Left kidney (tissue), 1 donor: ENCODE measurements at regions not wholly inside any gene's neighbourhood (a gene's known extent, or its start where the extent isn't known, plus 50 kb on each side); places are given as distances from the start of the nearest gene placed in this dataset.

Experiments used
- DNase-seq: peaks from one replicate; pipeline ENCODE4 v3.0.0-alpha.2; 2013

DNA sequence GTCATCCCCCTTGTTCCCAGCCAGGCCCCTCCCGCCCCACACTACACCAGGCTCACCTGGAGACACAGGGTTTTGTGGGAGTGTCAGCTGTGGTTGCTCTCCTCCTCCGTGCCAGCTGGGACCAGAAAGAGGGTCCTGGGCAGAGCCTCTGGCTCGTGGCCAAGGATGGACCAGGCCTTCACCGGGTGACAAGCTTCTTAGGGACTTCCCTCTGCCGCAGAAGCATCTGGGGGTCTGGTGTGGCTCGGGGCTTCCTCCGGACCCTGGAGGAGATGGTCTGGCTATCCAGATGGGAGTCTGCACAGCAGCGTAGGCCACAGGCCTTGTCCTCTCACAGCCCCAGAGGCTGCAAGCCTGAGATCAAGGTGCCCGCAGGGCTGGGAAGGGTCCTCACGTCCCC lies 63.8 kb upstream of the CFAP46 start:
- DNase-seq: no peak

DNA sequence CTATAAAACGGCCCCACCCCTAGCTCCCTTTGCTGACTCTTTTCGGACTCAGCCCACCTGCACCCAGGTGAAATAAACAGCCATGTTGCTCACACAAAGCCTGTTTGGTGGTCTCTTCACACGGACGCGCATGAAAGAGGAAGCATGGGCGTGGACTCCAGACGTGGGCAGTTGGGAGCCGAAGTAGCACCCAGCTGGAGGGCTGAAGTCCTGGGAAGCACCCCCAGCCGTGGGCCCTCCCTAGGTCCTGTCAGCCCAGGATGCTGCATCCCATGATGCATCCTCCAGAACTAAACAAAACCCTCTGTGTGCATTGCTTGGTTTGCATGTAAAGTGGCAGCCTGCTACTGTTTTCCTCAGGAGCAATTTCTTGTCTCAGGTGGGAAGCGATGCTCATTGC lies 62.1 kb upstream of the CFAP46 start:
- no peak for DNase-seq

DNA sequence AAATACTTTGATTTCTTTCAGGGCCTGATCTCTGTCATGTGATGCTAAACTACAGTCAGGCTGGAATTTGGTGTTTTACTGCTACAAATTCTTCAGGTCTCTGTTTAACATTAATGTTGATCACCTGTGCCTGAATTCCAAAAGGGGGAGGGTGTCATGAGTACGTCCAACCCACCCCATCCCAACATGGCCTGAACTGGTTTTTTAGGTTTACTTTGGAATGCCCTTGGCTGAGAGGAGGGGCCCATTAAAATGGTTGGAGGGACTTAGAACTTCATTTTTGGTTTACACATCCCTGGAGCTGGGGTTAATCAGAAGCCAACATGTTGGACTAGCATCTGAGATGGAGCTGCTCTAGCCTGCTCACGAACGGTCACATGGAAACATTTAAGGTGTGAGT lies 60.8 kb upstream of the CFAP46 start:
- DNase-seq: no peak

DNA sequence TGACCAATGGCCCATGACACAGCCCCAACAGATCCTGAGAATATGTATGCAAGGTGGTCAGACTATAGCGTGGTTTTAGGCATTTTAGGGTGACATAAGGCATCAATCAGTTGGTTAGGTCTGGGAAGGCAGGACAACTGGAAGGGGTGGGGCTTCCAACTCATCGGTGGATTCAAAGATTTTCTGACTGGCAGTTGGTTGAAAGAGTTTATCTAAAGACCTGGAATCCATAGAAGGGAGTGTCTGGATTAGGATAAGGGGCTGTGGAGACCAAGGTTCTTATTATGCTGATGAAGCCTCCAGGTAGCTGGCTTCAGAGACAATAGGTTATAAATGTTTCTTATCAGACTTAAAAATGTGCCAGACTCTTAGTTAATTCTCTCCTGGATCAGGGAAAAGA lies 60.3 kb upstream of the CFAP46 start:
- no peak for DNase-seq

DNA sequence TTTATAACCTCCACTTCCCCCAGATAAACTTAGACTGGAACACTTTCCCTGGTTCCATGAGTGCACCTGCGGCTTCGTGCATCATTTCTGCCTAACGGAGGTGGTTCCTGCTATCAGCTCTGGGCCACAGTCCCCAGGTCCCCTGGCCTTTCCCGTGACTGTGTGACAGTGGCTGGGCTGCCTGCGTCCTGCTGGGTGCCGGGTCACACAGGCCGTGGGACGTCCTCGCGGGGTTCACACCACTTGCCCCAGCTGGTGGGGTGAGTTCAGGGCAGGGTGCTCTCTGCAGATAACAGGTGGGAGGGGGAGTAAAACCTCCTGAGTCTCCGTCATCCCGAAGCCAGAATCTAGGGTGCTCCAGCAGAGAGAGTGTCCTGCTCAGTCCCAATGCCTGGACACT lies 58.7 kb upstream of the CFAP46 start:
- DNase-seq: no peak

DNA sequence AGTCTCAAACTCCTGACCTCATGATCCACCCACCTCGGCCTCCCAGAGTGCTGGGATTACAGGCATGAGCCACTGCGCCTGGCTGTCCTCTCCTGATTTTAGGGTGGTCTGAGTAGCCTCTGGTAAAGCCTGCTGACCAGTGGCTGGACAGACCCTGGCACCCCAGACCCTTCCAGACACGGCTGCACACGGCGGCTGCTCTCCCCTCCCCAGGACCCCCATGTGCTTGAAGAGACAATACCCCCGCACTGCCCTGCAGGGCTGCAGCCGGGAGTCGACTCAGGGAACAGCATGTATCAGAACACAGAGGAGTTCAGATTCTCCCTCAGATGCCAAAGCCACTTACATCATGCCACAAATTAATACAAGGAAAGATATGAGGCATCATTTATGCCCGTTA lies 58.3 kb upstream of the CFAP46 start:
- no peak for DNase-seq

DNA sequence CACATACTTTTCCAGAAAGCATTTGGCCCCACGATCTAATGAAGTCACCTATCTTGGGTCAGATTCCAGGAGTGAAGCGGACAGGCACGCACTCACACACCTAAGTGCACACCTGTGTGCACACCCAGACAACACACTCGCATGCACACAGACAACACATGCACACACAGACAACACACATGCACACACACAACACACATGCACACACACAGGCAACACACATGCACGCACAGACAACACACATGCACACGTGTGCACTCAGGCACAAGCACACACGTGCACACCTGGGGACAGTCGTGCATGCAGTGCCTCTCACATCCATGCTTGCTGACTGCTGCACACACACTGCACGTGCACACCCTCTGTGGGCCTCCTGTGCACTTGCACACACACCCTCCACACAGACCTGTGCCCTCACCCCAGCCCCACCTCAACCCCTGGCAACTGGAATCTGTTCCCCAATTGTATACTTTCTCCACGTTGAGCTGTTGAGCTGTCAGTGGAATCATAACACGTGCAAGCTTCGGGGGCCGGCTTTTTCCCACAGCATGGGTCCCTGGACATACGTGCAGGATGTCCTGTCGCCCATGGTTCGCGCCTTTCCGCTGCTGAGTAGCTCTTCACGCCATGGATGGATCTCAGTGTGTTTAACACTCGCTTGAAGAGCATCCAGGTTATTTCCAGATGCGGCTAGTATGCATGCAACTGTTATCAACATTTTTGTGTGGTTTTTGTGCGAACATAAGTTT lies 55.3 kb upstream of the CFAP46 start:
- no peak for DNase-seq

DNA sequence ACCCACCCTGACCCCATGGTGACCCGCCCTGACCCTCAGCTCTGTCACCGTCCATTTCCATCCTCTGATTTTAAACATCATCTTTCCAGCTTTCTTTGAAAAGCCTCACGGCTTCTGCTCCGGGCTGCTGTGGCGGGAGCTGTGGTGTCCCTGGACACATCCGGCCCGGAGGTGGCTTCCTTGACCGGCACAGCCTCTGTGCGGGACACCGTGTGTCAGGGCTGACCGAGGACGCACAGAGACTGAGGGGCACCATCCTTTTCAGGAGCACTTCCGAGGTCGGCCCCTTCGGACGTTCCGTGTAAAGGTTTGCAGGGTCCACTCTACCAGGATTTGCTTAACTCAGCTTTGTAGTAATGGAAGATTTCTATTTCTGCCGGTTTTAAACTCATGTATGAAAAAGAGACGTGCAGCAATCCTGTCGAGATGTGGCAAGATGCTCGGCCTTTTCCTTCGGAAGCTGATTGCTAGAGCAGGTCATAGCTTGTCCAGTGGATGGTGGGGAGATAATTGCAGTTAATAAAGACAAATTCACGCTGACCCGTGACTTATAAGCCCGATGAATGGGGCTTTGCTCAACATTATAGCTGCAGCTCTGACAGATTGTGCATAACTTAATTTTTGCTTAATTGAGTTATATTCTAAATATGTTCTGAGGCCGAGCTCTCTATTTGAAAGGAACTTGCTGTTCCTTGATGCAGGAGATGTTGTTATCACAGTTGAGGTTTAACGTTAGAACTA lies 54.4 kb upstream of the CFAP46 start:
- no peak for DNase-seq

DNA sequence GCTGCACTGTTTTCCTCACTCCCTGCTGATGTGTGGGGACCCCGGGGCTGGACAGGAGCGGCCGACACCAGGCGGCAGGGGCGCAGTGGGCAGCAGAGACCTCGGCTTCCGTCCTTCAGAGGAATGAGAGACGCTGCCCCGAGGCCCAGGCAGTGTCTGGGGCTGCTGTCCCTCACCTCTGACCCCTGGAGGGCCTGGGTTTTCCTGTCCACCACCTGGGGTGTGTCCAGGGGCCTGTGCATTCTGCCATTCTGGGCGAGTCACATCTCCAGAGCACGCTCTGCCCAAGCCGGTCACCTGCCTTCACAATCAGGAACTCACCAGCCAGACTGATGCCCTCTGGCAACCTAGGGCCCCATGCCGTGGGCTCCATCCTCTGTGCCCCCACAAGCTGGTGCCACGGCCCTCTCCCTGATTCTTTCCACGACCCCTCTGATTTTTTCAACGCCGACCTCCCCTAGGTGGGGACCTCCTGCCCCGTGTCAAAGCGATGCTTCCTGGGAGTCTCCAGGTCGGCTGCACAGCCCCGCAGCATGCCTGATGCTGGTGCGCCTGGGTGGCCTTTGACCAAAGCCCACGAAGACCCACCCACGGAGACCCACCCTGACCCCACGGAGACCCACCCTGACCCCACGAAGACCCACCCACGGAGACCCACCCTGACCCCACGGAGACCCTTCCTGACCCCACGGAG lies 53.7 kb upstream of the CFAP46 start:
- no peak for DNase-seq

DNA sequence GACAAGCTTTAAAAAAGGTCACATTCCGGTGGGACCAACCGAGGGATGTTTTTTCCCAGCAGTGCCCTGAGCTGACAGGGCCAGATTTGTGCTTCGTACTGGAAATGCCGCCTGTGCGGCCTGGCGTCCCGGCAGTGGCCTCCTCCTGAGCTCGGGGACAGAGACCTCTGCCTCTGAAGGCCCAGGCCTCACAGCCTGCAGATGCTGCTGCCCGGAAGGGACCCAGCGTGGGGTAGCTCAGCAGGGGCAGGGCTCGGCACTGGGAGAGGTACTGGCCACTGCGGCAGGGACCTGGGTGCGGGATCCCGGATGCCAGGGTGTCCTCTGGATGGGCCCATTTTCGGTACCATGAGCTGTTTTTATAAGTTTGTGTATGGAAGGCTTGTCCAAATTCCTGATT lies 52.4 kb upstream of the CFAP46 start:
- DNase-seq: no peak

DNA sequence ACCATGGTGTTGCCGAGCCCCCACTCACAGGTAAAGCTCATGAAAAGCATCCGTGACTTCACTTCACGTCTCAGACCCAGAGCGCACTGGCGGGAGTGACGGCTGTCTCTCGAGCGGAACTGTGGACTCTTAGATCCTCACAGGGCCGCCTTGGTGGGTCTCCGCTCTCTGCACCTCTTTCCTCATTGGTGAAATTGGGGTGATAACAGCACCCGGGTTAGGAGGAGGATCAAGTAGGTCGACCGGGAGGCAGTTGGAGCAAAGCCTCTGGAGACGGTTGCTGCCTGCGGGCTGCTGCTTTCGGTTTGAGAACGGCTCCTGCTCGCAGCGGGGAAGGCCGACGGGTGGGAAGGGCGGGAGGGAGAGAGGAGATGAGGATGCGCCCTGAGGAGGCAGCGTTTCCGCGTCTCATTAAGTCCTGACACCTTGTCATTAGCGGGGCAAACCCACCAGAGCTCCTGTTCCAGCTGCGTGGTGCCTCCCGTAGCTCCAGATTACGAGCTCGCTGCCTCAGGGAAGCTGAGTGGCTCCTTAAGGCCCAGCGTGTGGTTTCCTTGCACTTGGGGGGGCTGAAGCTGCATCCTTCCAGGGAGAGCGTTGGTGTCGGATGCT lies 51.9 kb upstream of the CFAP46 start:
- DNase-seq: peak; percentile 43

DNA sequence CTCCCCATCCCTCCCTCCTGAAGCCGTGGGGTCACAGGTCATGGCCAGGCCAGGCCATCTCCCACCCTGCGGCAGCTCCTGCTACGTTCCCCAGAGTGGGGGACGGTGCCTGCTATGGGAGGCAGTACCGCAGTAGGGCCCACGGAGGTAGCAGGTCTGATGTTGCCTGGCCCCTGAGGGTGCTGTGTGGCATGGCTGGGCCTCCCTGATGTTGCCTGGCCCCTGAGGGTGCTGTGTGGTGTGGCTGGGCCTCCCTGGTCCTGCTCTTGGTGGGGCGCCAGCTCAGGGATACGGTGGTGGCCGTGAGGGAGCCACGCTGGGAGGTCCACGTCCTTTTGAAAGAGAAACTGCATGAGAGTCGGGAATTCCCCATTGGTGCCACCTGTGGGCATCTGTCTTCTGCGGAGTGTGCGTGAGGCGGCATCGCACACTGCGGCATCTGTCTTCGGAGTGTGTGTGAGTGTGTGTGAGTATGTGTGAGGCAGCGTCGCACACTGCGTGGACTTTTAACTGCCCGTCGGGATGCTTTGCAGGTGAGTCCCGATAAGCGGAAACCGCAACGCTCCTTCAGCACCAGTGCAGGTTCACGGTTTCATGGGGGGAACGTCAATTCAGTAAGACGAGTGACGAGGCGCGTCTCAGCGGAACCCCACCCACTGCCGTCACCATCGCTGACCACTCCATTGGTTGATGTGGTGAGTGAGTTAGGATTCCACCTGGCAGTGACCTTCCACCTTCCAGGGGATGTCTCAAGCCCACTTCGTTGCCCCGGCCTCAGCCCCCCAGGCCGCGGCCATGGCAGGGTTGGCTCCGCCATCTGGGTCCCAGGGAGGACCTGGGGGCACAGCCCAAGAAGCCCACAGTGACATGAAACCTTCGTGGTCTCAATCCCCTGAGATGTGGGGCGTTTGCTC lies 51.2 kb upstream of the CFAP46 start:
- no peak for DNase-seq

DNA sequence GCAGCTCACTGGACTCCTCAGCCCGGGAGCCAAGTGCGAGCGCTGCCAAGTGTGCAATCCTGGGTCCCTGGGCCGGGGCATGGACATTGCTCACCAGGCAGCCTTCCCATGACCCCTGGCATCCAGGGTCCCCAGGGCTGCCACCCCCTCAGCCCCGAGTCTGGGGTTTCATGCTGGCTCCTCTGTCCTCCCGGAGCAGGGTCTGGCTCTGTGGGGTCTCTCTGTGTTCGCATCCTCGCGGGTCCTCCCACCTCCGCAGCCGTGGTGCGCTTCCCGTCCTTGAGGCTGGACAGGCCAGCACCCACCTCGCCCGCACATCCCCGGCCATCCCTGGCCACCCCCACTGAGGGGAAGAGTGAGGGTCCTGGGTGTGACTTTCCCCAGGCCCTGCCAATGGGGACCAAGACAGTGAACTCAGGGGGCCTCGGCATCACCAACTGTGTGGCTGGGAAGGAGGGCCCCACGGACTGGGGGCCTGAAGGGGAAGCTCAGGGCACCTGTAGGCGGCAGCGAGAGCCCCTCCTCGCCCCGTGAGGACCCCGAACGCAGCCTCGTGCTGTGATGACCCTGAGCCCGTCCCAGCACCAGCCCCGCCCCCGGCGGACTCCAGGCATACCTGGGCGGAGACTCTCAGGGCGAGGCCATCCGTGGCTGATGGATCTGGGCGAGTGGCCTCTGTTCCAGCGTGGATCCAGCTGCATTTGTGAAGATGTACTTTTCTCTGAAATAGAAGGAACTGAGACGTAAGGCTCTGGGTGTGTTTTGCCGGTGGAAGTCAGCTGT lies 50.3 kb upstream of the CFAP46 start:
- DNase-seq: no peak
